Stimulated activated CD4-positive, alpha-beta T cell treated with anti-CD3 and anti-CD28 coated beads, Interleukin-1b, Interleukin-23, amount 100 ng/mL, for 48 hours (primary cell): ENCODE measurements at regions not wholly inside any gene's neighbourhood (a gene's known extent, or its start where the extent isn't known, plus 50 kb on each side); places are given as distances from the start of the nearest gene placed in this dataset.
"Not testable (repeated sequence)": the region's sequence is repeated elsewhere in the genome, so short reads cannot be mapped to it uniquely, and the experiment has no call there.

Experiments used
- DNase-seq: peaks from one replicate; pipeline ENCODE4 v3.0.0-alpha.2; 2020

- no peak for DNase-seq
Measured at GRCh38 chr14:55769877-55770276, 189.9 kb downstream of the KTN1 start.

GRCh38 chr14:55771242-55771981 lies 191.4 kb downstream of the KTN1 start:
- no peak for DNase-seq

GRCh38 chr14:55772486-55772885 lies 192.5 kb downstream of the KTN1 start:
- no peak for DNase-seq

- DNase-seq: no peak
Measured at GRCh38 chr14:55773312-55773711, 193.3 kb downstream of the KTN1 start.

GRCh38 chr14:55773984-55774545 lies 194.1 kb downstream of the KTN1 start:
- no peak for DNase-seq

GRCh38 chr14:55777877-55778276 lies 197.9 kb downstream of the KTN1 start:
- no peak for DNase-seq

GRCh38 chr14:55780156-55780946 lies 200.3 kb downstream of the KTN1 start:
- no peak for DNase-seq

- DNase-seq: no peak
Measured at GRCh38 chr14:55781046-55781445, 201.0 kb downstream of the KTN1 start.

GRCh38 chr14:55782166-55782565 lies 202.2 kb downstream of the KTN1 start:
- DNase-seq: no peak

- no peak for DNase-seq
Measured at GRCh38 chr14:55789406-55789805, 209.4 kb downstream of the KTN1 start.

GRCh38 chr14:55794655-55795595 lies 214.9 kb downstream of the KTN1 start:
- peak; percentile 19 for DNase-seq

GRCh38 chr14:55796513-55796912 lies 216.5 kb downstream of the KTN1 start:
- not testable (repeated sequence) for DNase-seq

GRCh38 chr14:55798406-55798805 lies 218.4 kb downstream of the KTN1 start:
- no peak for DNase-seq

GRCh38 chr14:55799508-55800095 lies 219.6 kb downstream of the KTN1 start:
- no peak for DNase-seq

- no peak for DNase-seq
Measured at GRCh38 chr14:55800156-55800785, 220.3 kb downstream of the KTN1 start.

GRCh38 chr14:55801121-55801520 lies 221.1 kb downstream of the KTN1 start:
- DNase-seq: no peak

GRCh38 chr14:55802986-55803872 lies 223.2 kb downstream of the KTN1 start:
- DNase-seq: peak; percentile 48

GRCh38 chr14:55803873-55804553 lies 224.0 kb downstream of the KTN1 start:
- no peak for DNase-seq

GRCh38 chr14:55805250-55805649 lies 225.2 kb downstream of the KTN1 start:
- no peak for DNase-seq
